ENCODE measurements at regions not wholly inside any gene's neighbourhood (a gene's known extent, or its start where the extent isn't known, plus 50 kb on each side); places are given as distances from the start of the nearest gene placed in this dataset.

GRCh38 chr6:41428336-41428995 lies 93.1 kb downstream of the NCR2 start:
- no peak for FAIRE-seq
- no peak for DNase-seq (ENCODE audit: extremely low spot score, insufficient read length, low read depth)

GRCh38 chr6:41428996-41429421 lies 93.6 kb downstream of the NCR2 start:
- FAIRE-seq, result no peak
- no peak for DNase-seq (ENCODE audit: extremely low spot score, insufficient read length, low read depth)

GRCh38 chr6:41429506-41430504 lies 94.4 kb downstream of the NCR2 start:
- no peak for DNase-seq (ENCODE audit: extremely low spot score, insufficient read length, low read depth)
- no peak for FAIRE-seq

GRCh38 chr6:41430875-41431274 lies 95.5 kb downstream of the NCR2 start:
- DNase-seq (ENCODE audit: extremely low spot score, insufficient read length, low read depth) (no peak), FAIRE-seq (no peak)

DNA sequence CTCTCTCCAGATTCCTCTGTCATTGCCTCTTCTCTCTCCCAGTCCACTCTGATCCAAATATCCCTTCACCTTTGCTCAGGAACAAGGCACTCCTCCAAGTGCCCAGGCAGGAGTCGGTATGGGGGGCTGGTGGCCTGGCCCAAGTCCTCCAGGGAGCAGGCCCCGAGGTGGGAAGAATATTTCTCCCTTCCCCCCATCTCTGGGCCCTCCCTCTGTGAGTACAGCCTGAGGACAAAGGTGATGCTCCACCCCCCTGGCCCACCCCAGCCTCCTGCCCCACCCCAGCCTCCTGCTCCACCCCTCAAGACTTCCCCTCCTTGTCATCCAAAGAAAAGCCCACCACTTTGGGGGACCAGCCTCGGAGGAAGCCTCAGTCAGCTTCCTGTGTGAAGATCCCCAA lies 96.9 kb downstream of the NCR2 start:
- no peak for FAIRE-seq

GRCh38 chr6:41434803-41435481 lies 99.5 kb downstream of the NCR2 start:
- FAIRE-seq, result no peak
- DNase-seq (ENCODE audit: extremely low spot score, insufficient read length, low read depth), result no peak

More for the DNA sequence above, 96.9 kb downstream of the NCR2 start:
- no peak for DNase-seq (ENCODE audit: extremely low spot score, insufficient read length, low read depth)

DNA sequence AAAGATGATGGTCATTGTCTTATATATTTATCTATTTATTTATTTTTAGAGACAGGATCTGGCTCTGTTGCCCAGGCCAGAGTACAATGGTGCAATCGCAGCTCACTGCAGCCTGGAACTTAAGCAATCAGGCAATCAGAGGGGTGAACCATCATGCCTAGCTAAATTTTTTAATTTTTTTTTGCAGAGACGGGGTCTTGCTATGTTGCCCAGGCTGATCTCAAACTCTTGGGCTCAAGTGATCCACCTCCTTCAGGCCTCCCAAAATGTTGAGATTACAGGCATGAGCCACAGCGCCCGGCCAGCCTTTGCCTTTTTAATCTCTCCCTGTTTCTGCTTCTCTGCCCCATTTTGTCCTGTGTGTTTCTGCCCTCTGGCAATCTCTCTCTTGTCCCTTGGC lies 102.2 kb downstream of the NCR2 start:
- FAIRE-seq (no peak), DNase-seq (ENCODE audit: extremely low spot score, insufficient read length, low read depth) (no peak)

GRCh38 chr6:41438746-41439145 lies 103.3 kb downstream of the NCR2 start:
- FAIRE-seq (no peak), DNase-seq (ENCODE audit: extremely low spot score, insufficient read length, low read depth) (no peak)

DNA sequence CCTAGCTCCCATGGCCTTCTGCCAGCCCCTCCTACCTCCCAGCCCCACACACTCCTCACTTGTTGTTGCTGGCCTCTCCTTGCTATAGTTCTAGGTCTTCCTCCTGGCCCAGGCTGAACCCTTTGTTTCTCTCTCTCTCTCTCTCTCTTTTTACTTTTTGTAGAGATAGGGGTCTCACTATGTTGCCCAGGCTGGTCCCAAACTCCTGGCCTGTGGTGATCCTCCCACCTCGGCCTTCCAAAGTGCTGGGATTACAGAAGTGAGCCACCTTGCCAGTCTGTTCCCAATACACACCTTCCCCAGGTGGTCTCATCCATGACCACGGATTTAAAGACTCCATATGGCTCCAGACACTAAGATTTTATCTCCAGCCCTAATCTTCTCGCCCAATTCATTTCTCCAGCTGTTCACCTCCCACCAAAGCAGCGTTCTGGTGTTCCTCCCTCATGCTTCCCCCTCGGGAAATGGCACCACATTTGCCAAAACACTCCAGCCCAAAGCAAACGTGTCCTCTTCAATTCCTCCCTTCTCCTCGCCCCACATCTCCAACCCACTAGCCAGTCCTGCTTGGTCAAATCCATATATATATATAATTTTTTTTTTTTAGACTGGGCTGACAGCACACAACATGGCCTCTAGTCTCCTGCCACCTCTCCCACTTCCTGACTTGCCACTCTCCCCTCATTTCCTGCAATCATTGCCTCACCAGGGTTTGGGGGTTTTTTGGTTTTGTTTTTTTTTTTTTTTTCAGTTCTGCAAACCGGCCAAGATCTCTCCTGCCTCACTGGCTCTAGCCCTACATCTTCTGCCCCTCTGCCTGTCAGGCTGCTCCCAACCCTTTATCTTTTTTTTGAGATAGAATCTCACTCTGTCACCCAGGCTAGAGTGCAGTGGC lies 104.4 kb downstream of the NCR2 start:
- DNase-seq (ENCODE audit: extremely low spot score, insufficient read length, low read depth) (peak; percentile 39), FAIRE-seq (peak; percentile 59)

- DNase-seq (ENCODE audit: extremely low spot score, insufficient read length, low read depth) (no peak), FAIRE-seq (no peak)
These were observed 105.2 kb upstream of the FOXP4 start for GRCh38 chr6:41440958-41441357.

DNA sequence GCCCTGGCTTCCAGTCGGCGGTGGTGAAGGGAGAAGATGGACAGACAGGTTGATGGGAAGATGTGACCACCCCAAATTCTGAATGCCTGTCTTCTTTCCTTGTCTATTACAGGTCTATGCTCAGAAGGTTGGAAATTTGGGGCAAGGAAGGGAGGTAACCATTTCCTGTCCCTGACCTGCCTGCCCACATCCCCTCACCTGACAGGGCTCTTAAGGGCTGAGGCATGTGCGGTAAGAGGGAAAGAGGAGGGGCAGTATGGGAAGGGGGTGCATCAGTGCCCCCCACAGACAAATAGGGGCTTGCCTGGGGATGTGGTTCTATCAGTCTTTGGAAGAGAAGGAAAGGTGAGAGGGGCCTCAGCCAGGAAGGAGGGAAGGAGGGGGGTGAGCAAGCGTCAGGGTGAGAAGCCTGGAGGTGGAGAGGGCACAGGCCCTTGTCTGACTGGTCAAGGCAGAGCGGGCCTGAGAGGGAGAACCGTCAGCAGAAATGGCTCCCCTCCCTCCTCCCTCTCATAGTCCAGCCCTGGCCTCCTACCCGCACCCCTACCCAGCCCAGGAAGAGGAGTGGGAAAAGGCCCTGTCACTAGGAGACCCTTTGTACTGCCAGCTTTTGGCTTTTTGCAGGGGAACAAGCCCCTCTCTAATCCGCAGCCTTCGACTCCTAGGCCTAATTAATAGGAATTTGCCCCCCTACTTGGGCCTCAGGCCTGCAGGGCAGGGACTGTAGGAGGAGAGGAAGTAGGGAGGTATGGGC lies 104.4 kb upstream of the FOXP4 start:
- DNase-seq (ENCODE audit: extremely low spot score, insufficient read length, low read depth), result no peak
- FAIRE-seq, result no peak

DNA sequence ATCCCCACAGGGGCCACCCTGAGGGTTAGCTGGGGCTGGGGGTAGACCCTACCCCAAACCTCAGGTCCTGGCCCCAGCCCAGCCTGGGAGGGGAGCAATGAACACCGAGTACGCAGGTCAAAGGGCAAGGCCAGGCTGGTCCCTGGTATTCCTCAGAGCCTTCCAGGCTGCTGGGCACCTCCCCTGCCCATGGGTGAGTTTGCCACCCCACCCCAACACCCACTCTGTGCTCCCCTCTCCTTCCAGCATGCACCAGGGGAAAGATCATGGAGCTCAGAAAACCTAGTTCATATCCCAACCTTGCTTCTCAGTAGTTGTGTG lies 103.9 kb upstream of the FOXP4 start:
- FAIRE-seq (no peak), DNase-seq (ENCODE audit: extremely low spot score, insufficient read length, low read depth) (no peak)

GRCh38 chr6:41442800-41443501 lies 103.2 kb upstream of the FOXP4 start:
- no peak for FAIRE-seq
- no peak for DNase-seq (ENCODE audit: extremely low spot score, insufficient read length, low read depth)

- DNase-seq (ENCODE audit: extremely low spot score, insufficient read length, low read depth) (no peak), FAIRE-seq (no peak)
These were observed 102.3 kb upstream of the FOXP4 start for GRCh38 chr6:41443616-41444525.

GRCh38 chr6:41445261-41445660 lies 100.9 kb upstream of the FOXP4 start:
- FAIRE-seq (no peak), DNase-seq (ENCODE audit: extremely low spot score, insufficient read length, low read depth) (no peak)

GRCh38 chr6:41446132-41446531 lies 100.0 kb upstream of the FOXP4 start:
- no peak for FAIRE-seq
- DNase-seq (ENCODE audit: extremely low spot score, insufficient read length, low read depth), result no peak

DNA sequence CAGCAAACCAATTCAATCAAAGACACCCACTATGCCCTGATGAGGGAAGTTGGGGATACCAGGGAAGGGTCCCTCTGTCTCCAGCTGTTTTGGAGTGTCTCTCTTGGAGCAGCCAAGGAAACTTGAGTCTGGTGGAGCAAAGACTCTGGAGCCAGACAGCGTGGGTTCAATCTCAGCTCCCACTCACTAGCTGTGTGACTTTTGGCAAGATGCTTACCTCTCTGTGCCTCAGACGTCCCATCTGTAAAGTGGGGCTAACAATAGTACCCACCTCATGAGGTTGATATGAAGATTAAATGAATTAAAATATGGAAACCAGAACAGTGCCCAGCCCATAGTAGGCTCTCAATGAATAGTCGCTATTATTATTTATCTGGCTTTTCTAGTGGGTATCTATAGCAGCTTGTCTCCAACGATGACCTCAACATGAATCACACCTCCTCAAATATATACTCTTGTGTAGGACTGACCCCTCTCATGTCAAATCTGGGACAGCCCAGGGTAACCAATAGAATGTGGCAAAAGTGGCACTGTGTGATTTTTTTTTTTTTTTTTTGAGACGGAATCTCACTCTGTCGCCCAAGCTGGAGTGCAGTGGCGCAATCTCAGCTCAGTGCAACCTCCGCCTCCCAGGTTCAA lies 99.2 kb upstream of the FOXP4 start:
- no peak for FAIRE-seq

More for the DNA sequence above, 99.2 kb upstream of the FOXP4 start:
- DNase-seq (ENCODE audit: extremely low spot score, insufficient read length, low read depth), result no peak

All from GM18507 (cell line).